GM18870 (cell line): ENCODE measurements at regions not wholly inside any gene's neighbourhood (a gene's known extent, or its start where the extent isn't known, plus 50 kb on each side); places are given as distances from the start of the nearest gene placed in this dataset.

Experiments
- ATAC-seq: cut with Tn5 transposase; IDR thresholded peaks from one replicate; pipeline ENCODE4 v1.9.1; 2021; ENCODE audit warnings: moderate library complexity; ENCODE audit not compliant: unreplicated experiment

DNA sequence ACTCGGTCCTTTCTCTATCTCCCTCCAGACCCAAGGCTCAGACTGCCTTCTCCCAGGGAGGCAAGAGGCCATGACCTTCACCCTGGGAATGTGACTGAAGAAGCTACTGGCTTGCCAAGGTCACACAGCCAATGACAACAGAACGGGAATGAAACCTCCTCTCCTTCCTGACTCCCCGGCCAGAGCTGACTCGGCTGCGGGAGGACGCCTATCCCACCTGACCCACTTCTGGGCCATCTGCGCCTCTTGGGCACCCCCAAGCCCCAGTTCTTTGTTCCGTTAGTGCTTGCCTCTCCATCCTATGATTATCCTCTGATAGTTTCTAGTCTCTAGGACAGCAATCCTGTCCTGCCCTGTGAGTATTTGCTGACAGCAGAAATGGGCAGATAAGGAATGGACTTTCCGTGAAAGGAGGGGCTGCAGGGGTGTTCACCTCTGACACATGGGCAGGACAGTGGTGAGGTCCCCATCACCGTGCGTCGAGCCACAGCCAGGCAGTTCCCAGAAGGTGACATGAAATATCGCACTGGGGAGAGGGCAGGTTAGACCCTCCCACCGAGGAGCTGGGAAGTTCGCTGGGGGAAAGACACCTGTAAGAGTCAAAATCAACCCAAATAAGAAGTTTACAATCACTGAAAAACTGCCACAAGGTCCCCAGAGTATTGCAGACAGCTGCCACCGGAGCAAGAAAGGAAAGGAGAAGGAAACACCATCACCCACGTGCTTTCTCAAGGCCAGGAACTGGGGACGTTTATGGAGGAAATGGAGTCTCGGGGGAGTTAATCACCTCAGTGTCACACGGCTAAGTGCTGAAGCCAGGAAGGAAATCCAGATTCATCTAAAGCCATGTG, 63.0 kb downstream of the INSIG1 start:
- ATAC-seq = no peak

DNA sequence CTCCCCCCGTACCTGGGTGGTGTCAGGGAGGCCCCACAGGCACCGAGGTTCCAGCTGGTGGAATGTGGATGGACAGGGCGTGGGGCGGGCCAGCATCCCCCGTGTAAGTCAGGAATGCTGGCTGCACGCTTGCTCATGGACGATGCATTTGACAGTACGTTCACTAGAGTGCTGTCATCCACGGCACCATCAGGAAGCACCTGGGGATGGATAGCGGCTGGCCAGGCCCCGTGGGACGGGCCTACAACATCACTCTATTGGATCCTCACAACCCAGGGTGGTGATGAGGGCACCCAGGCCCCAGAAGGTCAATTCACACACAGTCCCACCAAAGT, 63.6 kb downstream of the INSIG1 start:
- no peak for ATAC-seq

GRCh38 chr7:155361947-155362346, 64.3 kb downstream of the INSIG1 start:
- ATAC-seq = no peak

- ATAC-seq = no peak
Observed at GRCh38 chr7:155362380-155363145, 64.9 kb downstream of the INSIG1 start.

GRCh38 chr7:155363146-155363539, 65.5 kb downstream of the INSIG1 start:
- no peak for ATAC-seq

DNA sequence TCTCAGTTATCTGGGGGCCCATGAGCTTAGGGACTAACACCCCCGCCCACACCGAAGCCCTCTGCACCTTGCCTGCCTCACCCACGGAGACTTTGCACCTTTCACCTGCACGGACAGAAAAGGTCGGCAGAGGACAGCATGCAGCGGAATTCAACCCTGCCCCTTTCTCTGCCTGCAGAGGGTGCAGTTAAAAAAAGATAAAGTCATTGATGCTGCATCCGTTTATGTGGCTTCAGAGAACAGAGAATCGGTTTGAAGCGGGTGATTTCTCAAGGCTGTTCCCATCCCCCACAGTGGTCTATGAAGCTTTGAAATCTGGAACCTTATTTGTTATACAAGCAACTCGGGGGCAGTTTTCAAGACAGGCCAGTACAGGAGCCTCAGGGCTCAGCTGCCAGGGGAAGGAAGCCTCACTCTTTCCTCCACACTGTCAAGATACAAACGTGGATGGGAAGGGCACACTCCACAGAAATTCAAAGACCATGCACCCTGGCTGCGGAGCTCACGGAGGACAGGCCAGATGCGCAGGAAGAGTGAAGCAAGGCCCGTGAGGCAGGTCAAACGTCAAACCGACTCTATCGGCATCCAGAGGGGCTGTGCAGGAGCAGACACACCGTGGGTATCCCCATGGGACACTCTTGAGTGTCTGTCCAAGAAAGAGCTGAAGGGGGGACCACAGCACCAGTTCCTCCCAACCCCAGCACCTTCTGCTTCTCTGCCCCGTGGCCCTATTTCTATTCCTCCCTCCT, 66.3 kb downstream of the INSIG1 start:
- no peak for ATAC-seq

GRCh38 chr7:155365146-155365874, 67.6 kb downstream of the INSIG1 start:
- ATAC-seq = no peak

- ATAC-seq = no peak
Observed at GRCh38 chr7:155368894-155369600, 71.4 kb downstream of the INSIG1 start.

DNA sequence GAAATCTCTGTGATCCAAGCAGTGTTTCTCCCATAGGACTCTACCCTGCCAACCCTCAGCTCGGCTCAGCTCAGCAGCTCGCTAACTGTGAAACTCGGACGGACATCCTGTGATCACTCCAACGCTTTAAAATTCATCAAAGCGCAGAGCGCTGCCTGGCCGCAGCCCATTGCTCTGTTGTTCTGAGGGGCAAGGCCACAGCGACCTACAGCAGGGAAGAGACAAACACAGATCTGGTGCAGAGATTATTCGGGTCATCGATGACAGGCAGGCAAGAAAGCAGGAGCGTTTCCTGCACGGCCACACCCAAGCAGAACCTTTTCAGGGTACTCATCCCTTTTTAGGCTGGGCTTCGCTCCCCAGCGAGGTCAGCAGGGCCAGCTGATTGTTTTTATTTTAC, 72.1 kb downstream of the INSIG1 start:
- no peak for ATAC-seq

GRCh38 chr7:155371331-155371883, 73.7 kb downstream of the INSIG1 start:
- no peak for ATAC-seq

GRCh38 chr7:155371884-155372781, 74.5 kb downstream of the INSIG1 start:
- no peak for ATAC-seq

- no peak for ATAC-seq
Observed at GRCh38 chr7:155372782-155373358, 75.2 kb downstream of the INSIG1 start.

GRCh38 chr7:155373359-155374273, 75.9 kb downstream of the INSIG1 start:
- no peak for ATAC-seq

- ATAC-seq = no peak
Observed at GRCh38 chr7:155374276-155375252, 76.9 kb downstream of the INSIG1 start.

DNA sequence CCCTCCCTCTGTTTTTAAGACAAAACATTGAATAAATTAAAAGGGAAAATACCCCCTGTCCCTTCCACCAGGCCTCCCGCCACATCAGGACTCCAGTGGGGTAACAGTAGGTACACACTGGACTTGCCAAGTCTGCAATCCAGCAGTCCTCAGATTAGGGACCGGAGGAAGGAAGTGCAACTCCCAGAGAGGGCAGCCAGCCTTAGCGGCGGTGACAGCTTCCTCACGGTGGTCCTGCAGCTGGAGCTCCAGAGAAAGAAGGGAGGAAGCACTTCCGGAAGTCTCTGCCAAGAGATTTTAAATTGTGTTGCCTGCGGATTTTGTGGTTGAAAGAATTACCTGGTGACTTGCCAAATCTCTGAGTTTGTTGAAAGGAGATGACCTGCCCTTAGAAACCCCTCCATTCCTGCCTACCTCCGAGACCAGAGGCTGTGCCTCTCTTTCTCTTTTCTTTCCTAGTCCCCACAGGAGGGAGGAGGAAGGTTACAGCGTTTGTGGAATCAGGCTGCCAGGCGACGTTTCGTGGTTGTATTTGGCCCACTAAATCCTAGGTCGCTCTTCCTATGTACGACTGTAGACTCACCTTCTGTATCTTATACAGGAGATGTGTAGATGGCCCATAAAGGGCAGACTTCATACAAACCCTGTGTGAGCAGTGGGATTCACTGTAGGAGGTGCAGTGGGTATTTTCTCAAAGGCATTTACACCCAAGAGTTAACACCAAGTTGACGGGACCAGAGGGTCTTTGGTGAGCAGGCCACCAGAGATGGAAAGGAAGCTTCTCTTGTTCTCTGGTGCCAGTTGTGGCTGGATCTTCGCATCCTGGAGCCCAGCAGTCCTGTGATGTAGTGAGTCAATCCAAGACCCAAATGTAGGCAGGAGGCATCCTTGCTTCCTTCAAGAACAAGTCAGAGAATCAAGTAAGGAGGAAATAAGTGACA, 77.9 kb downstream of the INSIG1 start:
- no peak for ATAC-seq
